ENCODE measurements at regions not wholly inside any gene's neighbourhood (a gene's known extent, or its start where the extent isn't known, plus 50 kb on each side); places are given as distances from the start of the nearest gene placed in this dataset.

DNA sequence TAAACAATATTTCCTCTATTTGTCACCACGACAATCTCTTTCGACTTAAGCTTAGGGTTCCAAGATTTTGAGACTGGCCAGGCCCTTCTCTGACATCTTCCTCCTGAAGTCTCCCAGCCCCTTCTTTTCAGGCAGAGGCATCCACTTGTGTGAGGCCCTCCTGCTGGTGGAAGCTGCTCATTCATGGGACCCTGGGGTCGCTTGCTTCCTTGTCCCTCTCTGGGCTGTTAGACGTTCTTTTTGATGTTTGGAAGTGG, 188.2 kb upstream of the APCDD1 start:
- Histone ChIP-seq H3K79me2 (ENCODE audit: low read depth) (no peaks in the 10 kb centered on the region), H3K9me2 (ENCODE audit: insufficient read depth) (no peaks in the 10 kb centered on the region), H2AFZ (no peak overlapping the region), H3K4me1 (replicated peaks; ENCODE audit: insufficient read depth) (no peaks in the 10 kb centered on the region), H3K36me3 (ENCODE audit: low read depth) (no peaks in the 10 kb centered on the region), H3K4me2 (no peak overlapping the region), H3K4me3 (no peak overlapping the region), H3K27me3 (ENCODE audit: insufficient read depth, low read depth) (no peaks in the 10 kb centered on the region), H4K20me1 (ENCODE audit: insufficient read depth) (no peaks in the 10 kb centered on the region), H3K9me3 (ENCODE audit: insufficient read depth, low read depth) (no peaks in the 10 kb centered on the region), H3K27ac (no peak overlapping the region), H3F3A (ENCODE audit: insufficient read depth, low read depth) (no peaks in the 10 kb centered on the region)
- CTCF ChIA-PET = no interaction called here
- POLR2A ChIA-PET (ENCODE audit: unreplicated experiment) = no interaction called here
- no peak for DNase-seq
- intact Hi-C loops (cut with micrococcal nuclease; ENCODE audit: unreplicated experiment) = no loop called here
- TF ChIP-seq, protein P1, sequence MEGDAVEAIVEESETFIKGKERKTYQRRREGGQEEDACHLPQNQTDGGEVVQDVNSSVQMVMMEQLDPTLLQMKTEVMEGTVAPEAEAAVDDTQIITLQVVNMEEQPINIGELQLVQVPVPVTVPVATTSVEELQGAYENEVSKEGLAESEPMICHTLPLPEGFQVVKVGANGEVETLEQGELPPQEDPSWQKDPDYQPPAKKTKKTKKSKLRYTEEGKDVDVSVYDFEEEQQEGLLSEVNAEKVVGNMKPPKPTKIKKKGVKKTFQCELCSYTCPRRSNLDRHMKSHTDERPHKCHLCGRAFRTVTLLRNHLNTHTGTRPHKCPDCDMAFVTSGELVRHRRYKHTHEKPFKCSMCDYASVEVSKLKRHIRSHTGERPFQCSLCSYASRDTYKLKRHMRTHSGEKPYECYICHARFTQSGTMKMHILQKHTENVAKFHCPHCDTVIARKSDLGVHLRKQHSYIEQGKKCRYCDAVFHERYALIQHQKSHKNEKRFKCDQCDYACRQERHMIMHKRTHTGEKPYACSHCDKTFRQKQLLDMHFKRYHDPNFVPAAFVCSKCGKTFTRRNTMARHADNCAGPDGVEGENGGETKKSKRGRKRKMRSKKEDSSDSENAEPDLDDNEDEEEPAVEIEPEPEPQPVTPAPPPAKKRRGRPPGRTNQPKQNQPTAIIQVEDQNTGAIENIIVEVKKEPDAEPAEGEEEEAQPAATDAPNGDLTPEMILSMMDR (conservative IDR thresholded peaks at IDR 0.05) = no peak
- TF ChIP-seq EZH2 (IDR thresholded peaks at IDR 0.05; ENCODE audit: low read depth) = no peak
- no TSS peak for BruUV-seq (replicated peaks)

DNA sequence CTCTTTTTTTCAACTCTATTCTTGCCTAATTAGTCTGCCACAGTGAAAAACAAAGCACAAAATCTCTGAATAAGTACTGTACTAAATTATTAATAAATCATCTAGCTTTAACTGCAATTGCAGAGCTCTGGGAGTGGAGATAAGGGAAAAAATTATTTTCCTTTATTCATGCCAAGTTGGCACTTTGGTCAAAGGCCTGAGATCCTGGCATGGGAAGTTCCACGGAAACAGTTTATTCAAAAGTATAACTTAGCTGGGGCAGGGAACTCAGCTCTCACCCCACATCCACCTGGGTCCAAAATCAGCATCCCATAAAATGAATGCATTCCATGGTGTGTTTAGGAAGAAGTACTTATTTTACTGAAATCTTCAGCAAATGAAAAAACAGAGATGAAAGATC, 185.2 kb upstream of the APCDD1 start:
- no peak for TF ChIP-seq EZH2 (IDR thresholded peaks at IDR 0.05; ENCODE audit: low read depth)
- TF ChIP-seq, protein P1 (conservative IDR thresholded peaks at IDR 0.05) = no peak
- no peak overlapping the region for H3K4me3 ChIP-seq
- no peak overlapping the region for H3K27ac ChIP-seq
- ChIA-PET CTCF (no interaction called here), POLR2A (ENCODE audit: unreplicated experiment) (no interaction called here)
- H3K27me3 ChIP-seq (ENCODE audit: insufficient read depth, low read depth) = no peaks in the 10 kb centered on the region
- no peaks in the 10 kb centered on the region for H3F3A ChIP-seq (ENCODE audit: insufficient read depth, low read depth)
- H3K4me2 ChIP-seq = no peak overlapping the region
- no peaks in the 10 kb centered on the region for H3K4me1 ChIP-seq (replicated peaks; ENCODE audit: insufficient read depth)
- intact Hi-C loops (cut with micrococcal nuclease; ENCODE audit: unreplicated experiment) = no loop called here
- no TSS peak for BruUV-seq (replicated peaks)
- H3K9me3 ChIP-seq (ENCODE audit: insufficient read depth, low read depth) = no peaks in the 10 kb centered on the region
- H2AFZ ChIP-seq = no peak overlapping the region
- no peaks in the 10 kb centered on the region for H4K20me1 ChIP-seq (ENCODE audit: insufficient read depth)
- H3K36me3 ChIP-seq (ENCODE audit: low read depth) = no peaks in the 10 kb centered on the region
- H3K79me2 ChIP-seq (ENCODE audit: low read depth) = no peaks in the 10 kb centered on the region
- no peaks in the 10 kb centered on the region for H3K9me2 ChIP-seq (ENCODE audit: insufficient read depth)
- DNase-seq = no peak

DNA sequence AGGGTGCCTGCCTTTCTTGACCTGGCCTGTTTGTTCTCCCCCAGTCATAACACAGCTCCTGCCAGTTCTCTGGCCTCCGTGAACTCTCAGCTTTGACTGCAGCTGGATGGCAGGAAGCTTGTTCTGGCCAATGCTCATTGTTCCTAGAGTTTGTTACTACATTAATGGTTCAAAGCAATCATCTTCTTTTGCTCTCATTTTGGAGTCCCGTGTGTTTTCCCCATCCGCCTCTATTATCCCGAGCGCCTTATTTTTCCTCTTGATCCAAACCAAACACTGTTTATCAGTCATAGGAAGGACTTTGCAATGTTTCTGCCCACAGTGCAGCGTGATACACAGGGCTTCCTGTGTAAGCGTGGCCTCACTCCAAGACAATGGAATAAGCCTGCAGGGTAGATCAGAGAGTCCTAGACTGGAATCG, 184.3 kb upstream of the APCDD1 start:
- no peak for TF ChIP-seq EZH2 (IDR thresholded peaks at IDR 0.05; ENCODE audit: low read depth)
- TF ChIP-seq, protein P1 (conservative IDR thresholded peaks at IDR 0.05) = no peak
- Histone ChIP-seq H3K4me2 (no peak overlapping the region), H3K27ac (no peak overlapping the region), H3F3A (ENCODE audit: insufficient read depth, low read depth) (no peaks in the 10 kb centered on the region), H3K27me3 (ENCODE audit: insufficient read depth, low read depth) (no peaks in the 10 kb centered on the region), H3K79me2 (ENCODE audit: low read depth) (no peaks in the 10 kb centered on the region), H3K4me3 (no peak overlapping the region), H3K9me3 (ENCODE audit: insufficient read depth, low read depth) (no peaks in the 10 kb centered on the region), H4K20me1 (ENCODE audit: insufficient read depth) (no peaks in the 10 kb centered on the region), H2AFZ (no peak overlapping the region), H3K36me3 (ENCODE audit: low read depth) (no peaks in the 10 kb centered on the region), H3K9me2 (ENCODE audit: insufficient read depth) (no peaks in the 10 kb centered on the region), H3K4me1 (replicated peaks; ENCODE audit: insufficient read depth) (no peaks in the 10 kb centered on the region)
- intact Hi-C loops (cut with micrococcal nuclease; ENCODE audit: unreplicated experiment) = no loop called here
- DNase-seq = no peak
- BruUV-seq (replicated peaks) = no TSS peak
- POLR2A ChIA-PET (ENCODE audit: unreplicated experiment) = no interaction called here
- CTCF ChIA-PET = no interaction called here
